ENCODE measurements at regions not wholly inside any gene's neighbourhood (a gene's known extent, or its start where the extent isn't known, plus 50 kb on each side); places are given as distances from the start of the nearest gene placed in this dataset.

DNA sequence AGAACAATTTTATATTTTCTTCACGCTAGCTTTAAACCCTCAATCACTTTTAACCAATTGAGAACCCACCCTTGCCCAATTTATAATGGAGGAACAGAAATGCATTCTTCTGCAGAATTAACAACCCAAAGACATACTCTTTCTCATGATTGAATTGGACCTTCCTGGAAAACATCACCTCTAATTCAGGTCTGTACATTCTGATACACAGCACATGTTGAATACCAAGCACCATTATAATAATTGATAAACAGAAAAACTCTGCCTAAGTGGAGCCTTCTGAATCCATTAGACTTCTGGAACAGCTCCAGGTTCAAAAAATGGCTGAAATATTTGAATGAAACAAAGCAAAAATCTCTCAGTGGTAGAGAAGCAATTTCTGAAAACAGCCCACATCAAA lies 105.4 kb downstream of the FAM76B start:
- Mint-ChIP-seq H3K4me3 (no peak overlapping the region), H3K27ac (no peak overlapping the region), H3K4me1 (ENCODE audit: low read depth) (no peaks in the 10 kb centered on the region), H3K27me3 (ENCODE audit: insufficient read depth) (no peaks in the 10 kb centered on the region; the same call in 1 of the 2 replicates), H3K36me3 (ENCODE audit: low read depth) (no peaks in the 10 kb centered on the region), H3K9me3 (no peaks in the 10 kb centered on the region)
- TF ChIP-seq CTCF (IDR thresholded peaks at IDR 0.05) = no peak
- no peak for DNase-seq

GRCh38 chr11:95682552-95682951 lies 107.0 kb downstream of the FAM76B start:
- Mint-ChIP-seq H3K36me3 (ENCODE audit: low read depth) (no peaks in the 10 kb centered on the region), H3K4me3 (no peak overlapping the region), H3K27me3 (ENCODE audit: insufficient read depth) (no peaks in the 10 kb centered on the region; the same call in 1 of the 2 replicates), H3K27ac (no peak overlapping the region), H3K4me1 (ENCODE audit: low read depth) (no peaks in the 10 kb centered on the region), H3K9me3 (no peaks in the 10 kb centered on the region)
- DNase-seq = no peak
- no peak for TF ChIP-seq CTCF (IDR thresholded peaks at IDR 0.05)

DNA sequence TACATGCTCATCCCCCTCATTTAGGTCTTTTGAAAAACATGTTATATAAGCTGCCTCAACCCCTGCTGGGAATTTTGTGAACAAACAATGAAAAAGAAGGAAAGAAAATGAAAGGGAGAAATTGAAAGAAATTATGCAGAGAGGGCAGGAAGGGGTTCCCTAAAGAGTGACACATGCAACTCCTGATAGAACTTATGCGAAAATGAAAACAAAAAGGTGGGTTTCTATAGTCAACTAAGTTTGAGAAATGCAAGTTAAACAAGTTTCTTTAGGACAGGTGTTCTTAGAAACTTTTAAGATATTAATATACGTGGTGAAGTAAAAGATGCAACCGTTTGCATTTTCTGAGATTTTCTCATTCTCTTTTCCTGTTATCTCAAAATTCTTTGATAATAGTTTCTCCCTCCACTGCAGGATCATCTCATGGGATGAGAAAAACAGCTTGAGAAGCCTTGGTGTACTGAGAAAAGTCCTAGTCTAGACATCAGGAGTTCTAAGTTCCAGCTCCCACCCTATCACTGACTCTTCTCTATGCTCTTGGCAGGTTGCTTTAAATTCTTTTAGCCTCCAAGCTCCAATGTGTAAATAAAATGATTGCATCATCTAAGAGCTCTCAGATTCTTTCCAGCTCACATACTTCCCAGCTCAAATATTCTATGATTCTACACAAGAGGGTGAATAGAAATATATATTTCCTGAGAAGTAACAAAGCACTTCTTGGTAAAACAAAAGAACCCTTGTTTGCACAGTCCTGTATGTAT lies 109.2 kb downstream of the FAM76B start:
- no peaks in the 10 kb centered on the region for H3K36me3 Mint-ChIP-seq (ENCODE audit: low read depth)
- no peak overlapping the region for H3K27ac Mint-ChIP-seq
- H3K4me1 Mint-ChIP-seq (ENCODE audit: low read depth) = no peaks in the 10 kb centered on the region
- H3K4me3 Mint-ChIP-seq = no peak overlapping the region
- H3K27me3 Mint-ChIP-seq (ENCODE audit: insufficient read depth) = peaks cover 2% of the 10 kb centered on the region; the same call in 1 of the 2 replicates
- no peak for TF ChIP-seq CTCF (IDR thresholded peaks at IDR 0.05)
- H3K9me3 Mint-ChIP-seq = no peaks in the 10 kb centered on the region
- DNase-seq = no peak

DNA sequence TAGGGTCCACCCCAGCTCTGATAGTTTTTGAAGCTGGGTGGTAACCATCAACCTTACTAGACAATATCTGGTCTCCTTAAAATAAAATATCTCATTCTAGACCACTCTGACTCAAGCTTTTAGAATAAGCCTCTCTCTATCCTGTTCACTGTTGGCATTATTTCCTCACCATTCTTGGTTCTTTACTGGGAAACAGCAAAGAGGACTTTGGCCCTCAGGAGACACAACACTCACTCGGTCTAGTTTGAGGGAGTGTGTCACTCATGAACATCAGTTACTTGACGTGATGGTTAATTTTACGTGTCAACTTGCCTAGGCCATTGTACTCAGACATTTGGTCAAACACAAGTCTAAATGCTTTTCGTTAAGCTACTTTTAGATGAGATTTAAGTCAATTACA lies 110.6 kb downstream of the FAM76B start:
- H3K27ac Mint-ChIP-seq = no peak overlapping the region
- no peak for DNase-seq
- H3K36me3 Mint-ChIP-seq (ENCODE audit: low read depth) = no peaks in the 10 kb centered on the region
- H3K4me1 Mint-ChIP-seq (ENCODE audit: low read depth) = no peaks in the 10 kb centered on the region
- no peaks in the 10 kb centered on the region for H3K9me3 Mint-ChIP-seq
- TF ChIP-seq CTCF (IDR thresholded peaks at IDR 0.05) = no peak
- H3K4me3 Mint-ChIP-seq = no peak overlapping the region
- peaks cover 2% of the 10 kb centered on the region for H3K27me3 Mint-ChIP-seq (ENCODE audit: insufficient read depth)

DNA sequence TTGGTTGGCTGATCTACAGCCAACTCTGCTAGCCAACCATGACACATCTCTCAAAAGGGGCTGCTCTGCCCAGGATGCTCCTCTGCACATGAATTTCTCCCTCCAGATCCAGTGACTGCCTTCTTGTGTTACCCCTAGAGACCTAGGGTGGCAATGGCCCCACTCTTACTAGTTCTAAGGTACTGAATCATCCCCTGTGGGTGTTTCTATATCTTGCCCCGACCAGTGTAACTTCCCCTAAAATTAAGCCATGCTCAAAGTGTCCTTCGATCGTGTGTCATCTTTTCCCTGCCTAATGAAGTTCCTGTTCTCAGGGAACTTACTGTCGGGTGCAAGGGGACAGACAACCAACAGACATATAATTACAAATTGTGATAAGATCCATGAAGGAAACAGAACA lies 113.3 kb downstream of the FAM76B start:
- Mint-ChIP-seq H3K4me3 (no peak overlapping the region), H3K9me3 (no peaks in the 10 kb centered on the region), H3K27ac (no peak overlapping the region), H3K27me3 (ENCODE audit: insufficient read depth) (peaks cover 2% of the 10 kb centered on the region), H3K36me3 (ENCODE audit: low read depth) (no peaks in the 10 kb centered on the region), H3K4me1 (ENCODE audit: low read depth) (no peaks in the 10 kb centered on the region)
- TF ChIP-seq CTCF (IDR thresholded peaks at IDR 0.05) = no peak
- DNase-seq = no peak

Data from HFFc6 (cell line).